BLaER1 treated with 17β-estradiol and CSF1 and Interleukin-3, amounts not matched to agents 10 nM and 100 nM (cell line): ENCODE measurements at regions not wholly inside any gene's neighbourhood (a gene's known extent, or its start where the extent isn't known, plus 50 kb on each side); places are given as distances from the start of the nearest gene placed in this dataset.
A peak's percentile ranks its signal among the peaks of the same experiment; 100 is the strongest.

Experiments
- H3K27ac ChIP-seq, 11 experiments: shearing (Covaris generic); formaldehyde crosslinking; 2 replicates each; pipeline ENCODE4 v1.8.1; 2022
- H3K27me3 ChIP-seq, 11 experiments: shearing (Covaris generic); formaldehyde crosslinking; 2 replicates each; pipeline ENCODE4 v1.8.1; 2022
- H3K36me3 ChIP-seq, 11 experiments: shearing (Covaris generic); formaldehyde crosslinking; 2 replicates each; pipeline ENCODE4 v1.8.1; 2022
- H3K4me1 ChIP-seq, 10 experiments: shearing (Covaris generic); formaldehyde crosslinking; 2 replicates each; pipeline ENCODE4 v1.8.1; 2022
- H3K4me2 ChIP-seq, 11 experiments: shearing (Covaris generic); formaldehyde crosslinking; 2 replicates each; pipeline ENCODE4 v1.8.1; 2022
- H3K4me3 ChIP-seq, 10 experiments: shearing (Covaris generic); formaldehyde crosslinking; 2 replicates each; pipeline ENCODE4 v1.8.1; 2022
- H3K9ac ChIP-seq, 11 experiments: shearing (Covaris generic); formaldehyde crosslinking; 2 replicates each; pipeline ENCODE4 v1.8.1; 2022
- H3K9me3 ChIP-seq, 11 experiments: shearing (Covaris generic); formaldehyde crosslinking; replicated peaks in 1 of 11; 2 replicates each; pipeline ENCODE4 v1.8.1; 2022
- H4K20me1 ChIP-seq, 11 experiments: shearing (Covaris generic); formaldehyde crosslinking; 2 replicates each; pipeline ENCODE4 v1.8.1; 2022
- Cebpa-rat ChIP-seq, 11 experiments: shearing (Covaris generic); IDR thresholded peaks; 2 replicates each; pipeline ENCODE4 v1.8.1; 2022

- no peak overlapping the region for H3K4me3 ChIP-seq
- H3K27ac ChIP-seq: no peak overlapping the region
- TF ChIP-seq Cebpa-rat (IDR thresholded peaks at IDR 0.05): no peak
- H3K4me2 ChIP-seq: no peak overlapping the region
- H3K9ac ChIP-seq: no peak overlapping the region
- H3K4me1 ChIP-seq: peaks cover 0 to 8% (median 6%) of the 10 kb centered on the region in 10 experiments; a peak in 7 of 20 replicates
- H3K9me3 ChIP-seq: peaks cover 0 to 4% (median 0%) of the 10 kb centered on the region in 11 experiments; a peak in 1 of 22 replicates
- H4K20me1 ChIP-seq: no peaks in the 10 kb centered on the region
- no peaks in the 10 kb centered on the region for H3K36me3 ChIP-seq
- no peaks in the 10 kb centered on the region for H3K27me3 ChIP-seq
Observed at GRCh38 chr2:66343259-66343658, 91.7 kb upstream of the MEIS1 start.

- Histone ChIP-seq H4K20me1 (no peaks in the 10 kb centered on the region), H3K9ac (no peak overlapping the region), H3K27me3 (no peaks in the 10 kb centered on the region), H3K9me3 (peaks cover 0 to 4% (median 0%) of the 10 kb centered on the region in 11 experiments; a peak in 1 of 22 replicates), H3K36me3 (no peaks in the 10 kb centered on the region), H3K4me3 (no peak overlapping the region), H3K4me2 (no peak overlapping the region), H3K27ac (no peak overlapping the region), H3K4me1 (no peaks in the 10 kb centered on the region)
- no peak for TF ChIP-seq Cebpa-rat (IDR thresholded peaks at IDR 0.05)
Observed at GRCh38 chr2:66340521-66340920, 94.4 kb upstream of the MEIS1 start.

GRCh38 chr2:66334237-66335029 lies 100.5 kb upstream of the MEIS1 start:
- no peak; a peak in 1 of 22 replicates for TF ChIP-seq Cebpa-rat (IDR thresholded peaks at IDR 0.05)
- Histone ChIP-seq H3K4me2 (peak overlapping the region in 2 of 11 experiments; percentile 18 to 25; a peak in 3 of 22 replicates), H3K4me3 (no peak overlapping the region)

GRCh38 chr2:66331176-66331575 lies 103.7 kb upstream of the MEIS1 start:
- TF ChIP-seq Cebpa-rat (IDR thresholded peaks at IDR 0.05): no peak
- no peaks in the 10 kb centered on the region for H3K27me3 ChIP-seq
- H3K4me1 ChIP-seq: peaks cover 0 to 8% (median 2%) of the 10 kb centered on the region in 10 experiments; a peak in 7 of 20 replicates
- H3K27ac ChIP-seq: no peak overlapping the region
- H3K4me3 ChIP-seq: no peak overlapping the region
- H3K36me3 ChIP-seq: no peaks in the 10 kb centered on the region
- no peak overlapping the region for H3K4me2 ChIP-seq
- no peak overlapping the region for H3K9ac ChIP-seq
- H4K20me1 ChIP-seq: no peaks in the 10 kb centered on the region
- H3K9me3 ChIP-seq: no peaks in the 10 kb centered on the region

More at GRCh38 chr2:66334237-66335029, 100.5 kb upstream of the MEIS1 start:
- Histone ChIP-seq H3K36me3 (no peaks in the 10 kb centered on the region), H3K27ac (no peak overlapping the region), H3K27me3 (no peaks in the 10 kb centered on the region), H3K9me3 (no peaks in the 10 kb centered on the region), H4K20me1 (no peaks in the 10 kb centered on the region), H3K4me1 (peaks cover 0 to 8% (median 2%) of the 10 kb centered on the region in 10 experiments; a peak in 7 of 20 replicates), H3K9ac (no peak overlapping the region)

- Histone ChIP-seq H3K4me3 (no peak overlapping the region), H3K36me3 (no peaks in the 10 kb centered on the region), H3K27me3 (no peaks in the 10 kb centered on the region), H4K20me1 (no peaks in the 10 kb centered on the region), H3K27ac (no peak overlapping the region), H3K4me1 (peaks cover 0 to under 1% (median 0%) of the 10 kb centered on the region in 10 experiments; a peak in 1 of 20 replicates), H3K4me2 (no peak overlapping the region), H3K9me3 (no peaks in the 10 kb centered on the region), H3K9ac (no peak overlapping the region)
- no peak for TF ChIP-seq Cebpa-rat (IDR thresholded peaks at IDR 0.05)
Observed at GRCh38 chr2:66329081-66329605, 105.8 kb upstream of the MEIS1 start.

- no peak overlapping the region for H3K4me2 ChIP-seq
- no peak overlapping the region for H3K4me3 ChIP-seq
- no peak overlapping the region for H3K9ac ChIP-seq
- H3K27ac ChIP-seq: no peak overlapping the region
- no peaks in the 10 kb centered on the region for H3K27me3 ChIP-seq
- TF ChIP-seq Cebpa-rat (IDR thresholded peaks at IDR 0.05): no peak
- no peaks in the 10 kb centered on the region for H3K9me3 ChIP-seq
- no peaks in the 10 kb centered on the region for H3K36me3 ChIP-seq
- no peaks in the 10 kb centered on the region for H4K20me1 ChIP-seq
- H3K4me1 ChIP-seq: no peaks in the 10 kb centered on the region
Observed at GRCh38 chr2:66327066-66327740, 107.7 kb upstream of the MEIS1 start.

- no peak overlapping the region for H3K27ac ChIP-seq
- H3K27me3 ChIP-seq: no peaks in the 10 kb centered on the region
- H3K36me3 ChIP-seq: no peaks in the 10 kb centered on the region
- no peaks in the 10 kb centered on the region for H3K4me1 ChIP-seq
- H3K4me2 ChIP-seq: no peak overlapping the region
- no peak for TF ChIP-seq Cebpa-rat (IDR thresholded peaks at IDR 0.05)
- H4K20me1 ChIP-seq: no peaks in the 10 kb centered on the region
- no peak overlapping the region for H3K9ac ChIP-seq
- no peak overlapping the region for H3K4me3 ChIP-seq
- no peaks in the 10 kb centered on the region for H3K9me3 ChIP-seq
Observed at GRCh38 chr2:66324909-66325528, 109.9 kb upstream of the MEIS1 start.

GRCh38 chr2:66324356-66324755 lies 110.6 kb upstream of the MEIS1 start:
- H3K27ac ChIP-seq: no peak overlapping the region
- no peaks in the 10 kb centered on the region for H3K36me3 ChIP-seq
- no peaks in the 10 kb centered on the region for H3K9me3 ChIP-seq
- no peak overlapping the region for H3K4me3 ChIP-seq
- H3K9ac ChIP-seq: no peak overlapping the region
- H3K4me2 ChIP-seq: no peak overlapping the region
- TF ChIP-seq Cebpa-rat (IDR thresholded peaks at IDR 0.05): no peak
- H3K27me3 ChIP-seq: no peaks in the 10 kb centered on the region
- no peaks in the 10 kb centered on the region for H4K20me1 ChIP-seq
- H3K4me1 ChIP-seq: no peaks in the 10 kb centered on the region

GRCh38 chr2:66323406-66323805 lies 111.5 kb upstream of the MEIS1 start:
- Histone ChIP-seq H3K36me3 (no peaks in the 10 kb centered on the region), H4K20me1 (no peaks in the 10 kb centered on the region), H3K4me3 (no peak overlapping the region), H3K4me1 (peaks cover 0 to under 1% (median 0%) of the 10 kb centered on the region in 10 experiments; a peak in 2 of 20 replicates), H3K4me2 (no peak overlapping the region), H3K9ac (no peak overlapping the region), H3K27me3 (no peaks in the 10 kb centered on the region), H3K9me3 (no peaks in the 10 kb centered on the region), H3K27ac (no peak overlapping the region)
- TF ChIP-seq Cebpa-rat (IDR thresholded peaks at IDR 0.05): no peak
